ENCODE measurements at regions not wholly inside any gene's neighbourhood (a gene's known extent, or its start where the extent isn't known, plus 50 kb on each side); places are given as distances from the start of the nearest gene placed in this dataset.
"Not testable (repeated sequence)": the region's sequence is repeated elsewhere in the genome, so short reads cannot be mapped to it uniquely, and the experiment has no call there.

DNA sequence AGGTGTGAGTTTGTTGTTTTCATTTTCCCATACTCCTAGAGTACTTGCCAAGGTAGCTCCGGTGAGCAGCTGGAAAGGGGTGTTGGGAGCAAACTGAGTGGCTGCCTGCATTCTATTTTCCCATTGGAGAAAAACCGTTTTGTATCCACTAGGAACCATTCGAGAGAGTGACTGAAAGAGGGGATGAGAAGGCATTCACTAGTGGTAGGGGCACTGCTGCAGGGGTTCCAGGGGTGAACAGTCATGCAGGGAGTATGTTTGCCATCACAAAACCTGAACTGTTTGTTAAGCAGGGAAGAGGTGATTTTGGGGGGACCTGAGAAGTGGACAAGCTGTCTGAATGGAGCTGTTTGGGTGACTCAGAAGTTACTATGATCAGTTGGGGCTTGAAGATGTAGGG is 367.5 kb upstream of the SFSWAP start:
- H3K27ac ChIP-seq (ENCODE audit: low read depth, low read length); H3K4me3 Mint-ChIP-seq; H3K27me3 ChIP-seq (ENCODE audit: insufficient read depth, low read length); H3K4me1 Mint-ChIP-seq; H3K27ac Mint-ChIP-seq; H3K4me3 ChIP-seq (ENCODE audit: low read length in 2 of 2); POLR2A ChIA-PET (ENCODE audit: partially characterized antibody); intact Hi-C loops (cut with micrococcal nuclease); CTCF ChIA-PET (ENCODE audit: partially characterized antibody); DNase-seq; H3K36me3 ChIP-seq (ENCODE audit: insufficient read depth, low read length); H3K9me3 Mint-ChIP-seq; H3K9me3 ChIP-seq (ENCODE audit: control insufficient read depth in 1 of 2, low read length in 2 of 2); H3K4me1 ChIP-seq (ENCODE audit: insufficient read depth, low read length); H3K36me3 Mint-ChIP-seq; H3K27me3 Mint-ChIP-seq: not testable (repeated sequence)

GRCh38 chr12:131344715-131345520 is 366.0 kb upstream of the SFSWAP start:
- POLR2A ChIA-PET (ENCODE audit: partially characterized antibody), result not testable (repeated sequence)

DNA sequence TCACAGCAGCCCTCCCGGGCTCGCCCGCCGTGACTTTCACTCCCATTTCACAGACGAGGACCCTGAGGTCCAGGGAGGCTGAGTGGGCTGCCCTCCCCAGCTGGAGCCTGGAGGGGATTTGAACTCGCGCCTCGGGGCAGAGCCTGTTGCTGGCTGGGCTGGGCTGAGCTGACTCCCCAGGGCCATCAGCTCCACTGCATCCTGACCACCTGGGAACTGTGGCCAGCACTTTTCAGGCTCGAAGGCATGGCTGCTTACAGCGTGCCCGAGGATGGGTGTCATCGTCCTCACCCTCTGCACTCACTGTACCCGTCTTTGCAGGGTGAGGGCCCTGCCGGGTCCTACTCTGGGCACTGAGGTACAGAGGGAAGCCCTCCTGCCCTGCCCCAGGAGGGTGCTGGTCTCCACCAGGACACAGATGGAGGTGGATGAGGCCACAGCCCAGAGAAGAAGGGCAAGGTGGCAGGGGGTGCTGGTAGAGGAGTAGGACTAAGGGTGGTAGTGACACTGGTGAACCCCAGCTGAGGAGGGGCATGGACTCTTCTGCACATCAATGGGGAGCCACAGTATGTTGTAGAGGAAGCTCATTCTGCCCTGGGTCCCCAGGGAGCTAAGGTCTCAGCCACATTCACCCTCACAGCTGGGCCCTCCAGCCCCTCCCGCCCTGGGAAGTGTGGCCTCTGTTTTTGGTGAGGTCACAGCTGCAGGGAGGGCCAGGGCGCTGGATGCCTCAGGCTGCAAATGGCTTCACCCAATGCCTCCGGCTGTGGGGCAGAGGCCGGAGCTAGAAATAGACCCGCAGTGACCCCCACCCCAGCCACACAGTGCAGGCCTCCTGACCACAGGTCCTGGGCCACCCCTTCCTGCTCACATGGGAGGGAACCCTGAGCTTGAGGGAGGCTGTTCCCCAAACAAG is 365.1 kb upstream of the SFSWAP start:
- H3K9me3 ChIP-seq (ENCODE audit: control insufficient read depth in 1 of 2, low read length in 2 of 2), result no peaks in the 10 kb centered on the region
- Mint-ChIP-seq H3K27me3 (peaks cover 3 to 8% of the 10 kb centered on the region in 2 donors), H3K9me3 (no peaks in the 10 kb centered on the region), H3K4me1 (no peaks in the 10 kb centered on the region), H3K4me3 (no peak overlapping the region), H3K36me3 (no peaks in the 10 kb centered on the region), H3K27ac (no peak overlapping the region)
- POLR2A ChIA-PET (ENCODE audit: partially characterized antibody), result no interaction called here
- no peak overlapping the region for H3K4me3 ChIP-seq (ENCODE audit: low read length in 2 of 2)
- no peak for DNase-seq
- no peak overlapping the region for H3K27ac ChIP-seq (ENCODE audit: low read depth, low read length)
- CTCF ChIA-PET (ENCODE audit: partially characterized antibody), result no interaction called here
- no peaks in the 10 kb centered on the region for H3K4me1 ChIP-seq (ENCODE audit: insufficient read depth, low read length)
- no peaks in the 10 kb centered on the region for H3K36me3 ChIP-seq (ENCODE audit: insufficient read depth, low read length)
- no peaks in the 10 kb centered on the region for H3K27me3 ChIP-seq (ENCODE audit: insufficient read depth, low read length)
- intact Hi-C loops (cut with micrococcal nuclease), result no loop called here

More at GRCh38 chr12:131344715-131345520, 366.0 kb upstream of the SFSWAP start:
- H3K27ac Mint-ChIP-seq; H3K36me3 Mint-ChIP-seq; H3K27me3 ChIP-seq (ENCODE audit: insufficient read depth, low read length); H3K4me3 ChIP-seq (ENCODE audit: low read length in 2 of 2); H3K36me3 ChIP-seq (ENCODE audit: insufficient read depth, low read length); H3K27me3 Mint-ChIP-seq; H3K4me1 ChIP-seq (ENCODE audit: insufficient read depth, low read length); CTCF ChIA-PET (ENCODE audit: partially characterized antibody); H3K9me3 Mint-ChIP-seq; H3K4me1 Mint-ChIP-seq; H3K9me3 ChIP-seq (ENCODE audit: control insufficient read depth in 1 of 2, low read length in 2 of 2); intact Hi-C loops (cut with micrococcal nuclease); H3K4me3 Mint-ChIP-seq; DNase-seq; H3K27ac ChIP-seq (ENCODE audit: low read depth, low read length): not testable (repeated sequence)

DNA sequence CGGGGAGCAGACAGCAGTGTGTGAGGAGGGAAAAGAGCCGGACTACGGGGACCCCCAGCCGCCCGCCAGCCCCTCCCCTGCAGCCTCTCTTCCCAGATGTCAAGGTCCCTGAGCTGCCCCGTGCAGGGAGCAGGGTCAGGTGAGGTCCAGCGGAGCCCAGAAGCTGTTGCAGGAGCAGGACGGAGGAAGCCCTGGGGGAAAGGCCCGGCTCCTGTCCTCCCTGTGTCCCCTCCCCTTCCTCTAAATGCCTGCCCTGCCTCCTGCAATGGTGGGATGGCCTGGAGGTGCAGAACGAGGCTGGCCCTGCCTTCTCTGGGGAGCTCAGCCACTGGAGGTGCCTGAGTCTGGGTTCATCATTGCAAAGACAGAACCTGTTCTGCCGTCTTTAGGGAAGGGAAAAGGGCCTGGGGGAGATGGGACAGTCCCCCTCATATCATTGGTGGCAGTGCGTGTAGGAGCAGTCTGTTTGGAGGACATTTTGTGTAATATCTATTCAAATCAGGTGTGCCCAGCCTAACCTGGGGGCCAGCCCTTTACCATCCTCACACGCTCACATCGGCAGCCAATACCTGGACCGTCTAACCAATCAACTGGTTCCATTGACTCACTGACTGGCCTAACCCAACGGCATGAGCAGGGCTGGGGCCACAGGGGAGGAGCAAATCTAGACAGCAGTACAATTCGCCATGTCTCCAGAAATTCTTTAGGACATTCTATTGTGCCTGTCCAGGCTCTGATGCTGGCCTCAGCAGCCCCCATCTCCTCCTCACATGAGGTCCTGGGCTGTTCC is 364.1 kb upstream of the SFSWAP start:
- Histone ChIP-seq H3K27ac (ENCODE audit: low read depth, low read length) (no peak overlapping the region), H3K4me1 (ENCODE audit: insufficient read depth, low read length) (no peaks in the 10 kb centered on the region), H3K36me3 (ENCODE audit: insufficient read depth, low read length) (no peaks in the 10 kb centered on the region), H3K4me3 (ENCODE audit: low read length in 2 of 2) (no peak overlapping the region), H3K27me3 (ENCODE audit: insufficient read depth, low read length) (no peaks in the 10 kb centered on the region), H3K9me3 (ENCODE audit: control insufficient read depth in 1 of 2, low read length in 2 of 2) (no peaks in the 10 kb centered on the region)
- Mint-ChIP-seq H3K36me3 (no peaks in the 10 kb centered on the region), H3K9me3 (peaks cover 0 to 3% (median 0%) of the 10 kb centered on the region in 8 donors), H3K4me3 (no peak overlapping the region), H3K27me3 (peaks cover 3 to 8% of the 10 kb centered on the region in 2 donors), H3K27ac (no peak overlapping the region), H3K4me1 (no peaks in the 10 kb centered on the region)
- DNase-seq, result no peak
- POLR2A ChIA-PET (ENCODE audit: partially characterized antibody), result no interaction called here
- CTCF ChIA-PET (ENCODE audit: partially characterized antibody), result no interaction called here
- intact Hi-C loops (cut with micrococcal nuclease), result no loop called here

- intact Hi-C loops (cut with micrococcal nuclease), result no loop called here
- no peaks in the 10 kb centered on the region for H3K27me3 ChIP-seq (ENCODE audit: insufficient read depth, low read length)
- Mint-ChIP-seq H3K36me3 (no peaks in the 10 kb centered on the region), H3K4me3 (no peak overlapping the region), H3K27me3 (peaks cover 3 to 8% of the 10 kb centered on the region in 2 donors), H3K4me1 (no peaks in the 10 kb centered on the region), H3K9me3 (peaks cover 0 to 3% (median 0%) of the 10 kb centered on the region in 8 donors), H3K27ac (no peak overlapping the region)
- no peak overlapping the region for H3K27ac ChIP-seq (ENCODE audit: low read depth, low read length)
- H3K4me1 ChIP-seq (ENCODE audit: insufficient read depth, low read length), result no peaks in the 10 kb centered on the region
- no peaks in the 10 kb centered on the region for H3K9me3 ChIP-seq (ENCODE audit: control insufficient read depth in 1 of 2, low read length in 2 of 2)
- CTCF ChIA-PET (ENCODE audit: partially characterized antibody), result no interaction called here
- POLR2A ChIA-PET (ENCODE audit: partially characterized antibody), result no interaction called here
- DNase-seq, result no peak
- no peaks in the 10 kb centered on the region for H3K36me3 ChIP-seq (ENCODE audit: insufficient read depth, low read length)
- H3K4me3 ChIP-seq (ENCODE audit: low read length in 2 of 2), result no peak overlapping the region
Observed at GRCh38 chr12:131347345-131347714, 363.6 kb upstream of the SFSWAP start.

- ChIA-PET CTCF (ENCODE audit: partially characterized antibody) (no interaction called here), POLR2A (ENCODE audit: partially characterized antibody) (no interaction called here)
- peak overlapping the region in 1 of 8 donors; percentile 9 for H3K4me3 Mint-ChIP-seq
- H3K36me3 ChIP-seq (ENCODE audit: insufficient read depth, low read length), result no peaks in the 10 kb centered on the region
- H3K4me1 ChIP-seq (ENCODE audit: insufficient read depth, low read length), result no peaks in the 10 kb centered on the region
- no peak overlapping the region for H3K4me3 ChIP-seq (ENCODE audit: low read length in 2 of 2)
- H3K27me3 Mint-ChIP-seq, result peaks cover 3 to 11% of the 10 kb centered on the region in 2 donors
- no peaks in the 10 kb centered on the region for H3K9me3 ChIP-seq (ENCODE audit: control insufficient read depth in 1 of 2, low read length in 2 of 2)
- peaks cover 0 to under 1% (median 0%) of the 10 kb centered on the region in 4 donors for H3K4me1 Mint-ChIP-seq
- H3K27ac Mint-ChIP-seq, result peak overlapping the region in 1 of 7 donors; percentile 49
- peaks cover 0 to 3% (median 0%) of the 10 kb centered on the region in 8 donors for H3K9me3 Mint-ChIP-seq
- no peak overlapping the region for H3K27ac ChIP-seq (ENCODE audit: low read depth, low read length)
- H3K27me3 ChIP-seq (ENCODE audit: insufficient read depth, low read length), result no peaks in the 10 kb centered on the region
- intact Hi-C loops (cut with micrococcal nuclease), result no loop called here
- no peak for DNase-seq
- no peaks in the 10 kb centered on the region for H3K36me3 Mint-ChIP-seq
Observed at GRCh38 chr12:131347732-131348131, 363.2 kb upstream of the SFSWAP start.

GRCh38 chr12:131348231-131348630 is 362.7 kb upstream of the SFSWAP start:
- Histone ChIP-seq H3K27ac (ENCODE audit: low read depth, low read length) (no peak overlapping the region), H3K4me3 (ENCODE audit: low read length in 2 of 2) (no peak overlapping the region), H3K27me3 (ENCODE audit: insufficient read depth, low read length) (no peaks in the 10 kb centered on the region), H3K36me3 (ENCODE audit: insufficient read depth, low read length) (no peaks in the 10 kb centered on the region), H3K4me1 (ENCODE audit: insufficient read depth, low read length) (no peaks in the 10 kb centered on the region), H3K9me3 (ENCODE audit: control insufficient read depth in 1 of 2, low read length in 2 of 2) (no peaks in the 10 kb centered on the region)
- ChIA-PET CTCF (ENCODE audit: partially characterized antibody) (no interaction called here), POLR2A (ENCODE audit: partially characterized antibody) (no interaction called here)
- Mint-ChIP-seq H3K36me3 (no peaks in the 10 kb centered on the region), H3K9me3 (peaks cover 0 to 3% (median 0%) of the 10 kb centered on the region in 8 donors), H3K27me3 (peaks cover 3 to 14% of the 10 kb centered on the region in 2 donors), H3K4me3 (no peak overlapping the region), H3K4me1 (peaks cover 0 to 2% (median 0%) of the 10 kb centered on the region in 4 donors), H3K27ac (peak overlapping the region in 1 of 7 donors; percentile 24)
- intact Hi-C loops (cut with micrococcal nuclease), result no loop called here
- no peak for DNase-seq

Measured in CD4-positive, alpha-beta memory T cell (primary cell).